AG09319 (cell line): ENCODE measurements at regions not wholly inside any gene's neighbourhood (a gene's known extent, or its start where the extent isn't known, plus 50 kb on each side); places are given as distances from the start of the nearest gene placed in this dataset.

ENCODE experiments used
- DNase-seq: peaks from one replicate; pipeline ENCODE4 v3.0.0-alpha.2; 2010; ENCODE audit warnings: low read depth; ENCODE audit errors: extremely low read depth
- TF ChIP-seq, protein P1 (sequence below): IDR thresholded peaks from 2 replicates; pipeline ENCODE4 v1.5.1; 2011; ENCODE audit warnings: low read depth, mild to moderate bottlenecking, inconsistent platforms, low read length, moderate library complexity

DNA sequence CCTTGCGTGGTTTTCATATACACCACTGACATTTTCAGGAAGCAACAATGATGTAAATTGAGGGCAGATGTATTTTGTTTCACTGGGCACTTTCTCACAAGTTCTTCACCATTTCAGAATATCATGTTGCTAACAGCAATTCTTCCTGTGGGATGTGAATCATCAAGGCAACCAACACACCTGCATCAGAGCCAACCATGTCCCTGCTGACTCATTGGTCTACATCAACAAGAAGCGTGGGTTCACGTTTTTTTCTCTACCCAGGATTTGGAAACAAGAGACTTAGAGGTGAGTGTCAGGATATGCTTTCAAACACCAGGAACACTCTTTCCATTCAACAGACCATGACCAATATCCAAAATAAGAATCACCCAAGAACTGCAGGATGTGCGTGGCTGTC, 203.9 kb downstream of the TEX36 start:
- no peak for DNase-seq
- TF ChIP-seq, protein P1, sequence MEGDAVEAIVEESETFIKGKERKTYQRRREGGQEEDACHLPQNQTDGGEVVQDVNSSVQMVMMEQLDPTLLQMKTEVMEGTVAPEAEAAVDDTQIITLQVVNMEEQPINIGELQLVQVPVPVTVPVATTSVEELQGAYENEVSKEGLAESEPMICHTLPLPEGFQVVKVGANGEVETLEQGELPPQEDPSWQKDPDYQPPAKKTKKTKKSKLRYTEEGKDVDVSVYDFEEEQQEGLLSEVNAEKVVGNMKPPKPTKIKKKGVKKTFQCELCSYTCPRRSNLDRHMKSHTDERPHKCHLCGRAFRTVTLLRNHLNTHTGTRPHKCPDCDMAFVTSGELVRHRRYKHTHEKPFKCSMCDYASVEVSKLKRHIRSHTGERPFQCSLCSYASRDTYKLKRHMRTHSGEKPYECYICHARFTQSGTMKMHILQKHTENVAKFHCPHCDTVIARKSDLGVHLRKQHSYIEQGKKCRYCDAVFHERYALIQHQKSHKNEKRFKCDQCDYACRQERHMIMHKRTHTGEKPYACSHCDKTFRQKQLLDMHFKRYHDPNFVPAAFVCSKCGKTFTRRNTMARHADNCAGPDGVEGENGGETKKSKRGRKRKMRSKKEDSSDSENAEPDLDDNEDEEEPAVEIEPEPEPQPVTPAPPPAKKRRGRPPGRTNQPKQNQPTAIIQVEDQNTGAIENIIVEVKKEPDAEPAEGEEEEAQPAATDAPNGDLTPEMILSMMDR: no peak

GRCh38 chr10:125475815-125476214, 207.1 kb downstream of the TEX36 start:
- TF ChIP-seq, protein P1: no peak

GRCh38 chr10:125473143-125473793, 209.7 kb downstream of the TEX36 start:
- TF ChIP-seq, protein P1: no peak
- DNase-seq: no peak

More at GRCh38 chr10:125475815-125476214, 207.1 kb downstream of the TEX36 start:
- DNase-seq: no peak

GRCh38 chr10:125472010-125472607, 210.9 kb downstream of the TEX36 start:
- TF ChIP-seq, protein P1: no peak
- no peak for DNase-seq

DNA sequence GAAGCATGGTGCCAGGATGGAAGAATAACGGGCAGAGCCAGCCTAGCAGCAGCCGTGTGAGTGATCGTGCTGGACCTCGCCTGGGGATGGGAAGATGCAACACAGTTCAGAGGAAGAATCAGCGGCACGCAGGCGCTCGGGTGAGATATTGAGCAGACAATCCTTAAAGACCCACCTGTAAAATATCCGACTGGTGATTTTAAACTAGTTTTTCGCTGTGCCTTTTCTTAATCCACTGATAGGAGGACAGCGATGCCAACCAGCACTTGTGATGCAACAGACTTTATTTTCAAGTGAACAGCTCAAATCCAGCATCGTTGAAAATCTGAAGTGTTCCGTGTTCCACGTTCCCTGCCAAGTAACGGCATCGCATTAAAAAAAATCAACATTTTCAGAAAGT, 214.7 kb downstream of the TEX36 start:
- TF ChIP-seq, protein P1: no peak
- no peak for DNase-seq

GRCh38 chr10:125466685-125467084, 216.3 kb downstream of the TEX36 start:
- TF ChIP-seq, protein P1: no peak
- DNase-seq: no peak

- DNase-seq: no peak
- TF ChIP-seq, protein P1: no peak
Measured at GRCh38 chr10:125462845-125463244, 220.1 kb downstream of the TEX36 start.
